T-helper 1 cell (primary cell): ENCODE measurements at regions not wholly inside any gene's neighbourhood (a gene's known extent, or its start where the extent isn't known, plus 50 kb on each side); places are given as distances from the start of the nearest gene placed in this dataset.
A peak's percentile ranks its signal among the peaks of the same experiment; 100 is the strongest.

Source experiments
- DNase-seq, 5 donors: peaks; one replicate each; pipeline ENCODE4 v3.0.0-alpha.2; 2012 to 2020

DNA sequence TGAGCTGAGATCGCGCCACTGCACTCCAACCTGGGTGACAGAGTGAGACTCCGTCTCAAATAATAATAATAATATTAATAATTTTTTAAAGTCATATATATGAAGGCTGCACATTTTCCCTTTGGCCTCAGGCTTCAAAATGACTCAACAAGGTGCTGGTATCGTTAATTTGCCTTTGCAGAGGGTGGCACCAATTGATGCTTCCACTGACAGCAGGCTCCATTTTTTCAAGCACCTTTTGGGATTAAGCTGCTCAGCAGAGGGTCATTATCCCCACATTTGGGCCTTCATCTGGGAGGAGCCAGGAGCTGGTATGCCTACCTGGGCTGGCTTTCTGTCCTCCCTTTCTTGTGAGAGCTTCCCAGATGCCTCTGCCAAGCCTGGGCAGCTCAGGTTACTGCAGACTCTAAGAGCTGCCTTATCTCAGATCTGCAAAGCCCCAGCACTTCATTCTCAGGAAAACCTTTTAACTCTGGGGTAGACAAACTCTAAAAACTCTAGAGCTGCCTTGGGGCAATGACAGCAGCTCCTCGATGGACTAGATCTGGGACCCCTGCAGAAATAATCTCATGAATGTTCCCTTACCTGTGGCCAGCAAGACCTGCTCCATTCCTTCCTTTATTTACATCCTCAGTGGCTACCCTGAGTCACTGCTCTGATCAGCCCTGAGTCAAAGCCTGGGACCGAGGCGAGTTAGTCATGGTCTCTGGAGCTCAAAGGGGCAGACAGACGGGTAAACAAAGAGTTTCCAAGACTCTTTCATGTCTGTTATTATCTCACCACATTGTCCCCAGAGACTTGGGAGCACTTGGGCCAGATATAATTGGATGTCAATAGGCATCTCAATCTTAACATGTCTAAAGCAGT, 80.0 kb upstream of the EYA2 start:
- no peak for DNase-seq

DNA sequence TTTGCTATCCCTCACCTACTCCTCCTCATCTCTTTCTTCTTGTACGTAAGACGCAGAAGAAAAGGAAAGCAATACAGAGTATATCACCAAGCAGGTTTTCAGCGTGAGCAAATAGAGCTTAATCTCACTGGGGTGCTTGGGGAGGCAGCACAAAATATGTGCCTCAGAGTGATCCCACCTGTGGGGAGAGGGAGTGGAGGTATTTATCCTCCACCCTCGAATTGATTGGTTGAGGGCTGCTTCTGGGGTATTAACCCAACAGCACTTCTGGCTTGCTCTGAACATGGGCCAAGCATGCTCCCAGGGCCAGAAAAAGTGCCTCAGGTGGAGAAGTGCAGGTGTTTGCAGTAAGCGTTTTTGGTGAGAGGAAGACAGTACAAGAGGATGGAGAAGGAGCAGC, 78.5 kb upstream of the EYA2 start:
- DNase-seq = no peak

DNA sequence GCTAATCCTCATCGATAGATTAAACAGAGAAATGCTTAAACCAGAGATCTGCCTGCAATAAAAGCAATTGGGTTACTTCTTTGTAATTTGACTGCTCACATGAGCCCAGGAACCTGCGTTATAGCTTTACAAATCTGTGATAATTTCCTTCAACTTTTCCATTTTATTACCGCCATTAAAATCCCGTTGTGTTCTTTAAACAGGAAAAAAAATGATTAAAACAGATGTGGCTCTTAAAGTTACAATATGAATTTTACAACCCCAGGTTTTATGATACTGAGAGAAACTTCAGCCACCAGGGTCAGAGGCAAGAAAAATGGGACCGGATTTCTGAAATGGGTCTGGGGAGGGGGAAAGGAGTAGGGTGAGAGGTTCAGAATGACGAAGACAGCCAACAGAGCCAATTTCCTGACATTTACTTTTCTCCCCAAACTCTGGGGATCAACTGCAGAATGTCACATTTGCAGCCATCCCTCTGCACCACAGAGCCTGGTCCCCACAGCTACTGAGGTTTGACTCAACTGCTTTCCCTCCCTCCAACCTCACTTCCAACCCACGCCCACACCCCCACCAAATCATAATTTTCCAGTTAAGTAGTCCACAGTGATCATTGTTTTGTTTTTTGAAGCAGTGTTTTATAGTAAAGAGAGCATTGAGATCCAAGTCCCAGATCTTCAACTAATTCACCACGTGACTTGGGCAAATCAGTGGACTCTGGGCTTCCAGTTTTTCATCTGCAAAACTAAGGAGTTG, 77.6 kb upstream of the EYA2 start:
- DNase-seq = no peak

DNA sequence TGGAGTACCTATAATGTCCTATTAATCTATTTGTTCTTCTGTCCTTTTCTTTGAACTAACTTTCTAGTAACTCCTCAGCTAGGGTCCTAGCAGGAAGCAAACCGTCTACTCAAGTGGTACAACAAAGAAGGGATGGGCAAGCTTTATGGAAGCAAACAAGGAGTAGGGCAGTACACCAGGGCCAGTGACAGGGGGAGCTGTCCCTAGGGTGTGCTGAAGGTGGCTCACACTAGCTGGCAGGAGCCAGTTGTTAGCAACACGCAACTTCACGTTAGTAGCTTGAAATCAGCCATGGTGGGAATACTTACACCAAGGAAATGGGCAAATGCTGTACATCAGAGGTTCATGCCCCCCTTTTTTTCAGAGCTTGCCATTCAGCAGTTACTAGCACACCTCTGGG, 74.0 kb upstream of the EYA2 start:
- DNase-seq = no peak

DNA sequence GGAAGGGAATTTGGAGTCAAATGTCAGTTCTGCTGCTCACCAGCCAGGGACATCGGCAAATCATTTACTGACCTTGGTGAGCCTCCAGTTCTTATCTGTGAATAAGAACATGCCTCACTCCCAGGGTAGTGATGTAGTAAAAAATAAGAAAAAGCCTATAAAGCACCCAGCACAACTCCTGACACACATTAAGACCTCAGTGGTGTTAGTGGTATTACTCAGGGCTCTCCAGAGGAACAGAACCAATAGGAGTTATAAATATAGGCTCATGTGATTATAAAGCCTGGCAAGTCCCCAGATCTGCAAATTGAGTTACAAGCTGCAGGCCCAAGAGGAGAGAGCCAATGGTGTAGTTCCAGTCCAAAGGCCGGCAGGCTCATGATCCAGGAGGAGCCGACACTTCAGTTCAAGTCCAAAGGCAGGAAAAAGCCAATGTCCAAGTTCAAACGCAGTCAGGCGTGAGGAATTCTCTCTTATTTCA, 71.3 kb upstream of the EYA2 start:
- DNase-seq = no peak

DNA sequence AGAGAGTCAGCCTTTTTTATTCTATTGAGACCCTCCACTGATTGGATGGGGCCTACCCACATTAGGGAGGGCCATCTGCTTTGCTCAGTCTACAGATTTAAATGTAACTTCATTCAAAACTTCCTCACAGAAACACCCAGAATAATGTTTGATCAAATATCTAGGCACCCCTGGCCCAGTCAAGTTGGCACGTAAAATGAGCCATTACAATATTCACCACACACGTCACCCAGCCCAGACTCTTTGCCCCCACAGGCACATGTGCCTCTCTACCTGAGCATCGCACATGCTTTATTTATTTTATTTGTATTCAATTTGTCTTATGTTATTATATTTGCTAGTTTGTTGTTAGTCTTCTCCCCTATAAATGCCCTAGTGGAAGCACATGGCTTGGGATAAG, 70.9 kb upstream of the EYA2 start:
- no peak for DNase-seq

- DNase-seq = no peak
Measured at GRCh38 chr20:46826343-46826984, 68.2 kb upstream of the EYA2 start.

DNA sequence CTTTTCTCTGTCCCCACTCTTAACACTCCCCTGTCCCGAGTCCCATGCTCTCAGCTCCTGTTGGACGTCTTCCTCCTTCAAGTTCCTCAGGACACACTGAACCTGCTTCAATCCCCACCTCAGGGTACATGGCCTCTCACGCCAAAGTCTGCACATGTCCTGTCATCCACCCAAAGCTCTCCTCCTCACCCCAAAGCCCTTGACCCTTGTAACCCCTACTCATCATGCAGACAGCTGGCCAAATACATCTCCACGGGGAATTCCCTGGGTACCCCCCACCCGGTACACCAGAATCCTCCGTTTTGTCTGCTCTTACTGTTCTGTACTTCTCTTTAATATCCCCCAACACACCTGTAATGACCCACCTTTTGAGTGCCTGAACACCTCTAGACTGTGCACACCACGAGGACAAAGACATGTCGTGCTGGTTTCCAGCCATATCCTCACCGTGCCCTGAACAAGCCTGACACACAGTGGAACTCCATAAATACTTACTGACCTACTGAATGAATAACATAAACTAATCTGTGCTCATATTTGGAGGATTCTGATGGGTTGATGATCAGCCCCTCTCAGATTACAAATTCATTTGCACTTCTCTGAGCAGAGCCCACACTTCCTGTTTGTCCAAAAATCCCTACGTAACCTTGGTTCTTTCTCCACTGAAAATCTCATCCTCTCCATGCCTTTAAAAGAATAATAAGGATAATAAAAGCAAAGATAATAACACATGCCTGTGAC, 66.8 kb upstream of the EYA2 start:
- no peak for DNase-seq

GRCh38 chr20:46828471-46828870, 66.2 kb upstream of the EYA2 start:
- no peak for DNase-seq

- no peak for DNase-seq
Measured at GRCh38 chr20:46830886-46831632, 63.6 kb upstream of the EYA2 start.

GRCh38 chr20:46831633-46832011, 63.0 kb upstream of the EYA2 start:
- no peak for DNase-seq

DNA sequence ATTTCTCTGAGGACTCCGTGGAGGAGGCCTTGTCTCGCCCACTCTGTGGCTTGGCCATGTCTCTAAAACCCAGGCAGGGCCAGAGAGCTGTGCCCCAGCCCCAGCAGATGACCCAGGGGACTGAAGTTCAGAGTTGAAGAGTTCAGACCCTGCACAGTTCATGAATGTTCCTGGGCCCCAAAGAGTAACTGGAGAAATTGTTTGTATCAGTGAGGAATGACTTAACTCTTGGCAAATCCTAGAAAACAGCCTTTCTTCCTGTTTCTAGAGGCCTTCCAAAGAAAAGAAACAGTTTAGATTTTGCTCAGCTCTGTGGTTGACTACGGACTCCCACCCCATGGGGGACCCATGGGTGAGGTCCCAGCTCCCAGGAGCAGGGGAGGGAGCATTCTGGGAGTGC, 62.1 kb upstream of the EYA2 start:
- DNase-seq = no peak

DNA sequence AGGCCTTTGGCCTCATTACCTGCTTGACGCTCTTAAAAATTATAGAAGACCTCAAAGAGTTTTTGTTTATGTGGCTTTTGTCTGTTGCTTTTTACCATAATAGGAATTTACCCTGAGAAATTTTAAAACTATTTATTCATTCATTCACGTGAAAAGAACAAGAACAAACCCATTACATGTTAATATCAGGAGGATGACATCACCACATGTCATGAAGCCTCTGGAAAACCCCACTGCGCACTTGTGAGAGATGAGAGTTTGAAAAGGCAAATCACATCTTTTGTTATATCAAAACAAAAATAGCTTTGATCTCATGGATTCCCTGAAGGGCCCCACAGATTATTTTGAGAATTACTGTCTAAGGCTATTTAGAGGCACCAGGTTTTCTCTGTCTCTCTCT, 61.3 kb upstream of the EYA2 start:
- peak in 1 of 5 donors; percentile 2 for DNase-seq

- DNase-seq = no peak
Measured at GRCh38 chr20:46835418-46835817, 59.2 kb upstream of the EYA2 start.

DNA sequence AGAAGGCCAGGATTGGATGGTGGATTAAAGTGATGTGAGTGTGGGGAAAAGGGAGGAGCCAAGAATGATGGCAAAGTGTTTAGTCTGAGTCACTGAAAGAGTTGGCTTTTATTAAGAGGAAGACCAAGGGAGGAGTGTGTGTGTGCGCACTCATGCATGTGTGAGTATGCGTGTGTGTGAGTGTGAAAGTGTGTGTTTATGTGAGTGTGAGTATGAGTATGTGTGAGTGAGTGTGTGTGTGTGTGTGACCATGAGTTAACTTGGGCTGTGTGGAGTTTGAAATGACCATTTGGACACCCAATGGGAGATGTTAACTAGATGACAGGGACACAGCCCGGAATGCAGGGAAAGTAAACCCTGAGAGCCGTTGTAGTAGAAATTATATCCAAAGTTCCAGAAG, 57.6 kb upstream of the EYA2 start:
- no peak for DNase-seq

- no peak for DNase-seq
Measured at GRCh38 chr20:46838011-46838410, 56.6 kb upstream of the EYA2 start.

DNA sequence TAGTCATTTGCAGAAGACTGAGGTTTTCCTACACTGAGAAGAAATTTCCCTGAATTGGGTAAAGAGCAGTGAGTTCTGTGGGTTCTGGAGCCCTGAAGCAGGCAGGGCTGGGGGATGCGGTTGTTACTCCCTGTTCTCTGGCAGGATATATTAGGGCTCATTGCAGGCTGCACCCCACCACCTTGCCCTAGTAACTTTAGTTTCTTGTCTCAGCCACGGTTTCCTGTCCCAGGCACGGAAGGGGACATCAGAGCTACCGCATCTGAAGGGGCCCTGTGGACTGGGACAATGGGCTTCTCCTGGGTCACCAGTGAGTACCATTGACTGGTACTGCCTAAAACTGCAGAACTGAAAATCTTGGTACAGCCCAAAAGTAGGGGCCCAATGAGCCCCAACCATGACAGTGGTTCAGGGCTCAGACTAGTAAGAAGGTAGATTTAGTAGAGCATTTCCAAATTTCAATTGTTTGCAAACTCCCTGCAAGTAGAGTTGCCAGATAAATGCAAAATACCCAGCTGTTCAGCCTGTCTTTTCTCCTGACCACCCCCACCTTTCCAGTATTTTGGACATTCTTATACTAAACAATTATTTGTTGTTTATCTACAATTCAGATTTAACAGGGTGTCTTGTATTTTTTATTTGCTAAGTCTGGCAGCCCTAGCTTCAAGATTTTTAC, 54.5 kb upstream of the EYA2 start:
- no peak for DNase-seq
